ENCODE measurements at regions not wholly inside any gene's neighbourhood (a gene's known extent, or its start where the extent isn't known, plus 50 kb on each side); places are given as distances from the start of the nearest gene placed in this dataset.

GRCh38 chr16:86806838-86807351 lies 228.5 kb downstream of the FOXL1 start:
- TF ChIP-seq GATA2 (IDR thresholded peaks at IDR 0.05; ENCODE audit: low read depth, low read length), result no peak
- no peak for TF ChIP-seq GATA3 (IDR thresholded peaks at IDR 0.05; ENCODE audit: low read depth, low read length)
